Heart left ventricle (tissue), 13 donors: ENCODE measurements at regions not wholly inside any gene's neighbourhood (a gene's known extent, or its start where the extent isn't known, plus 50 kb on each side); places are given as distances from the start of the nearest gene placed in this dataset.

Source experiments
- POLR2A ChIP-seq, 2 donors: fragments of 450-650 bp; IDR thresholded peaks; one replicate each; pipeline ENCODE4 v1.6.1; 2017; ENCODE audit warnings: antibody characterized with exemption in 2 of 2, mild to moderate bottlenecking in 2 of 2, moderate library complexity in 2 of 2
- TF ChIP-seq, protein P1 (sequence below), 12 donors: fragments of 200-600 bp; sonication (generic) in 4 of 12; IDR thresholded peaks; one replicate each; pipeline versions ENCODE4 v1.5.0 to v1.8.0; 2018 to 2022; ENCODE audit warnings: antibody characterized with exemption in 12 of 12, mild to moderate bottlenecking in 5 of 12
- donor health status: ischemic (EF 13 %, LVEDD 7.1; RV severe dilation, severe dysfunction).
- donor health status: DM: no; HTN: yes; CAD: no.
- donor health status: DM: no; HTN: no; CAD: no.
- donor health status: ischemic (EF 25% LVEDD 6.9; RV normal size, moderate dysfunction).
- donor health status: ischemic (EF 25% LVEDD 5.7; RV mildly dilated, moderate dysfunction).
- donor health status: ischemic (EF 35%, LVEDD 5.7; RV mildly dilated, moderate dysfunction).
- donor health status: nonischemic (EF 11% LVEDD 7.7; RV severe dilation, severe dysfunction).
- donor health status: DM: yes; HTN: yes; CAD: no.
- donor health status: PGD.
- donor health status: ischemic (EF 29% LVEDD 5.4; RV normal size, mild dysfunction).
- donor health status: nonischemic (EF 23%, LVEDD 6.1; RV moderate dilation, normal function).

DNA sequence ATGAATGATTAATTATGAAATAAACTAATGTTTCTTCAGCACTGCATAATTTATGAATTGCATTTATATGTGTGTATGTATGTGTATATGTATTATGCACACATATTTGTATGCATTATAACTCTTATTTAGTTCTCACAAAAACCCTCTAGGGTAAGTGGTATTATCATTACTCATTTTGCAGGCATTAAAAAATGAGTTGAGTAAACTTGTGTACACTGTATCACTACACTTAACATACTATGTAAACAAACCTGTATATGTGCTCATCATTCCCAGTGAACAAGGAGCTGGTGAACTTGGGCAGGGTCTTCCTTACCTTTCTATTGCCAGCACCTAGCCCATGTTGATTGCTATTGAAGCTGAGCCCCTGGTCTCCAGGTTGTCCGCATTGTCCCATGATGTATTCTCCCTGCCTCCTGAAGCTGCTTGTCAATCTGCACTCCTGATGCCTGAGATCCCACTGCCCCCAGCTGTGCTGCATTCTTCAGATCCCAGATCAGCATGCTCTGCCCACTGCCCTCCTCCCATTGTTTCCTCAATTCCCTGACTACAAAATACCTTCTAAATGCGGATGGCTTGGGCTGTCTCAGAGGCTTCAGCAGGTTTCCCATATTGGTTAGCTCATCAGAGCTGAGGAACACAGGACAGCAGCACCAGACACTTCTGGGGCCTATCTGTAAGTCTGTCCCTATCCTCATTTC is 267.9 kb upstream of the SESN3 start:
- TF ChIP-seq, protein P1, sequence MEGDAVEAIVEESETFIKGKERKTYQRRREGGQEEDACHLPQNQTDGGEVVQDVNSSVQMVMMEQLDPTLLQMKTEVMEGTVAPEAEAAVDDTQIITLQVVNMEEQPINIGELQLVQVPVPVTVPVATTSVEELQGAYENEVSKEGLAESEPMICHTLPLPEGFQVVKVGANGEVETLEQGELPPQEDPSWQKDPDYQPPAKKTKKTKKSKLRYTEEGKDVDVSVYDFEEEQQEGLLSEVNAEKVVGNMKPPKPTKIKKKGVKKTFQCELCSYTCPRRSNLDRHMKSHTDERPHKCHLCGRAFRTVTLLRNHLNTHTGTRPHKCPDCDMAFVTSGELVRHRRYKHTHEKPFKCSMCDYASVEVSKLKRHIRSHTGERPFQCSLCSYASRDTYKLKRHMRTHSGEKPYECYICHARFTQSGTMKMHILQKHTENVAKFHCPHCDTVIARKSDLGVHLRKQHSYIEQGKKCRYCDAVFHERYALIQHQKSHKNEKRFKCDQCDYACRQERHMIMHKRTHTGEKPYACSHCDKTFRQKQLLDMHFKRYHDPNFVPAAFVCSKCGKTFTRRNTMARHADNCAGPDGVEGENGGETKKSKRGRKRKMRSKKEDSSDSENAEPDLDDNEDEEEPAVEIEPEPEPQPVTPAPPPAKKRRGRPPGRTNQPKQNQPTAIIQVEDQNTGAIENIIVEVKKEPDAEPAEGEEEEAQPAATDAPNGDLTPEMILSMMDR (IDR thresholded peaks at IDR 0.05) = no peak
- TF ChIP-seq POLR2A (IDR thresholded peaks at IDR 0.05) = no peak
